T-helper 2 cell treated with Interferon-gamma antibody and Interleukin-4, amounts not matched to agents 5 μg/mL and 100 μg/mL, for 36 hours (primary cell): ENCODE measurements at regions not wholly inside any gene's neighbourhood (a gene's known extent, or its start where the extent isn't known, plus 50 kb on each side); places are given as distances from the start of the nearest gene placed in this dataset.
"Not testable (repeated sequence)": the region's sequence is repeated elsewhere in the genome, so short reads cannot be mapped to it uniquely, and the experiment has no call there.

Experiments used
- DNase-seq: peaks from one replicate; pipeline ENCODE4 v3.0.0; 2021; ENCODE audit warnings: low spot score
- H3K27ac Mint-ChIP-seq: one replicate; pipeline ENCODE4 v1.8.0; 2021; ENCODE audit warnings: mild to moderate bottlenecking, mixed read lengths
- H3K27me3 Mint-ChIP-seq: one replicate; pipeline ENCODE4 v1.8.0; 2021; ENCODE audit warnings: low read depth, mixed read lengths
- H3K36me3 Mint-ChIP-seq: one replicate; pipeline ENCODE4 v1.8.0; 2021; ENCODE audit warnings: low read depth, mixed read lengths
- H3K4me1 Mint-ChIP-seq: one replicate; pipeline ENCODE4 v1.8.0; 2021; ENCODE audit warnings: low read depth, mixed read lengths
- H3K4me3 Mint-ChIP-seq: one replicate; pipeline ENCODE4 v1.8.0; 2022; ENCODE audit warnings: mild to moderate bottlenecking, moderate library complexity, mixed read lengths
- H3K9me3 Mint-ChIP-seq: one replicate; pipeline ENCODE4 v1.8.0; 2021; ENCODE audit warnings: mixed read lengths

- Mint-ChIP-seq H3K4me3 (no peak overlapping the region), H3K27me3 (no peaks in the 10 kb centered on the region), H3K4me1 (no peaks in the 10 kb centered on the region), H3K36me3 (no peaks in the 10 kb centered on the region), H3K9me3 (peaks cover 31% of the 10 kb centered on the region), H3K27ac (no peak overlapping the region)
- DNase-seq: no peak
Observed at GRCh38 chr5:117623042-117623805, 1048.6 kb upstream of the SEMA6A start.

GRCh38 chr5:117621921-117622320, 1047.3 kb upstream of the SEMA6A start:
- Mint-ChIP-seq H3K9me3 (peaks cover 24% of the 10 kb centered on the region), H3K36me3 (no peaks in the 10 kb centered on the region), H3K4me1 (no peaks in the 10 kb centered on the region), H3K27me3 (no peaks in the 10 kb centered on the region), H3K4me3 (no peak overlapping the region), H3K27ac (no peak overlapping the region)
- DNase-seq: no peak

DNA sequence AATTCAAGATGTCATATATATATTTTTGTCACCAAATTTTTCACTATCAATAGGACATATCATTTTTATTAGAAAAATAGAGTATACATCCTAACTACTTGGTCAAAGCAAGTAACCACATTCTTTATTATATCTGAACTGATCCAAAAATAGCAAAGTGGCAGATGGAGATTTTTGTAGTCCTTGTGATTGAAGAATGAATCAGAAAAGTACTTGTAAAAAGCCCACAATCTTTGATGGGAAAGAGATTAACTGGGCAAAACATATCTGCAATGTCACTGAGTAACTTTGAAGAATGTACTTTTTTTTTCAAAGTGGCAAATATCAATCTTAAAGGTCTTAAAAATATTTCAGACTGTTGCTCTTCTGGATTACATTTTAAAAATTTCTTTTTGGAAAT, 1040.6 kb upstream of the SEMA6A start:
- Mint-ChIP-seq H3K9me3 (peaks cover 11% of the 10 kb centered on the region), H3K4me3 (no peak overlapping the region), H3K36me3 (no peaks in the 10 kb centered on the region), H3K27ac (no peak overlapping the region), H3K27me3 (no peaks in the 10 kb centered on the region), H3K4me1 (no peaks in the 10 kb centered on the region)
- DNase-seq: no peak

GRCh38 chr5:117614408-117614807, 1039.8 kb upstream of the SEMA6A start:
- H3K27me3 Mint-ChIP-seq: no peaks in the 10 kb centered on the region
- H3K4me1 Mint-ChIP-seq: no peaks in the 10 kb centered on the region
- no peak overlapping the region for H3K4me3 Mint-ChIP-seq
- no peaks in the 10 kb centered on the region for H3K36me3 Mint-ChIP-seq
- DNase-seq: no peak
- H3K27ac Mint-ChIP-seq: no peak overlapping the region
- H3K9me3 Mint-ChIP-seq: peaks cover 17% of the 10 kb centered on the region

- no peak for DNase-seq
- Mint-ChIP-seq H3K9me3 (peaks cover 2% of the 10 kb centered on the region), H3K36me3 (no peaks in the 10 kb centered on the region), H3K4me1 (no peaks in the 10 kb centered on the region), H3K27ac (no peak overlapping the region), H3K27me3 (no peaks in the 10 kb centered on the region), H3K4me3 (no peak overlapping the region)
Observed at GRCh38 chr5:117604845-117605244, 1030.2 kb upstream of the SEMA6A start.

DNA sequence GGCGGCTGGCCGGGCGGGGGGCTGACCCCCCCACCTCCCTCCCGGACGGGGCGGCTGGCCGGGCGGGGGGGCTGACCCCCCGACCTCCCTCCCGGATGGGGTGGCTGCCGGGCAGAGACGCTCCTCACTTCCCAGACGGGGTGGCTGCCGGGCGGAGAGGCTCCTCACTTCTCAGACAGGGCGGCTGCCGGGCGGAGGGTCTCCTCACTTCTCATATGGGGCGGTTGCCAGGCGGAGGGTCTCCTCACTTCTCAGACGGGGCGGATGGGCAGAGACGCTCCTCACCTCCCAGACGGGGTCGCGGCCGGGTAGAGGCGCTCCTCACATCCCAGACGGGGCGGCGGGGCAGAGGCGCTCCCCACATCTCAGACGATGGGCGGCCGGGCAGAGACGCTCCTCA, 1025.2 kb upstream of the SEMA6A start:
- not testable (repeated sequence) for H3K9me3 Mint-ChIP-seq, DNase-seq, H3K4me1 Mint-ChIP-seq, H3K27me3 Mint-ChIP-seq, H3K27ac Mint-ChIP-seq, H3K36me3 Mint-ChIP-seq, H3K4me3 Mint-ChIP-seq

DNA sequence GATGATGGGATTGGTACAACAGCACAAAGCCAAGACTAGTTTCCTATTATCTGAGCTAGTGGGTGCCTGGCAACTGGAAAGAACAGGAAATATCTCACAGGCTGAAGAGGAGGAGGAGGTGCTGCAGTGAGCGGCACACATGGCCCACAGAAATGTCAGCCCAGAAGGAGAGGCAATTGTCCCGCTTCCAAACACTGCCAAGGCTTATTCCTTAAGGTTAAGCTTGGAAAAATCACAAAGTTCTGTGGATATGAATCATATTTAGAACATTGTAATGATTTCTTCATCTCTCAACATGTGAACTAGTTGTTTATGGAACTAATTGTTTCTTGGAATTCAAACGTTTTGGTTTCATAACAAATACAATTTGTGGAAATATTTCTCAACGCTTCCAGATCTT, 1019.5 kb upstream of the SEMA6A start:
- H3K27me3 Mint-ChIP-seq: no peaks in the 10 kb centered on the region
- no peak overlapping the region for H3K4me3 Mint-ChIP-seq
- no peaks in the 10 kb centered on the region for H3K4me1 Mint-ChIP-seq
- H3K27ac Mint-ChIP-seq: no peak overlapping the region
- peaks cover 4% of the 10 kb centered on the region for H3K9me3 Mint-ChIP-seq
- DNase-seq: no peak
- H3K36me3 Mint-ChIP-seq: no peaks in the 10 kb centered on the region

DNA sequence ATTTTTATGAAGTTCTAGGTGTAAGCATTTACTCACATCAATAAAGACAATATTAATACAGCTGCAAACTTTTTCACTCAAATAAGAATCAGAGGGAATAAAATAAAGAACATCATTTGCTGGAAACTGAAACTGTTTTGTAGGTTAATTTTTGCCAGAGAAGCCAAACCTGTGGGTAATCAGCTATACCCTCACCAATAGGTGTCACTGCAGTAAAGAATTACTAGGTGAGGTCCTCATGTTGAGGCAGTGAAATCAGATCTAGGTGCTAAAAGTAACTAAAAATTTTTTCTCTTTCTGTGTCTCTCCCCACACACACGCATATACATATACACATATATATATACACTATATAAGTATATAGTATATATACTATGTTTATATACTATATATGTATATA, 1016.3 kb upstream of the SEMA6A start:
- H3K4me3 Mint-ChIP-seq: no peak overlapping the region

DNA sequence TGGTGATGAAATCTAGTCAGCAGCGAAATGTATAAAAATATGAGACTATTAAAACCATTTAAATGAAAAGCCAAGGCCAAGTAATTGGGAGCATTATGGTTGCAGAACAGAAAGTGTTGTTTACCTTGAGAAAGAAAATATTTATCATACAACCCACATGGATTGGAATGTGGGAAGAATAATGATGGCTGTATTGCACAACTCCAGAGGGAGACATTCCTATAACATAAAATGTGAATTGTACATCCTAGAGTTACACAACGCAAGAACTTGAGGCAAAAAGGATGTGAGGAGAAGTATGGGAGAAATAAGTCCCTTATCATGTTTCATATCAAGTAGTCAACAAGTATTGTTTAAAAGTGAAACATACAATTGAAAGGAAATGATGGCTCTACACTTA, 1014.0 kb upstream of the SEMA6A start:
- DNase-seq: no peak

More for the DNA sequence above, 1016.3 kb upstream of the SEMA6A start:
- H3K27ac Mint-ChIP-seq: no peak overlapping the region
- DNase-seq: no peak
- H3K27me3 Mint-ChIP-seq: no peaks in the 10 kb centered on the region
- no peaks in the 10 kb centered on the region for H3K9me3 Mint-ChIP-seq
- H3K36me3 Mint-ChIP-seq: no peaks in the 10 kb centered on the region
- no peaks in the 10 kb centered on the region for H3K4me1 Mint-ChIP-seq

GRCh38 chr5:117587111-117587510, 1012.5 kb upstream of the SEMA6A start:
- Mint-ChIP-seq H3K4me1 (no peaks in the 10 kb centered on the region), H3K27me3 (no peaks in the 10 kb centered on the region), H3K36me3 (no peaks in the 10 kb centered on the region), H3K9me3 (no peaks in the 10 kb centered on the region), H3K4me3 (no peak overlapping the region), H3K27ac (no peak overlapping the region)
- no peak for DNase-seq

More for the DNA sequence above, 1014.0 kb upstream of the SEMA6A start:
- Mint-ChIP-seq H3K4me1 (no peaks in the 10 kb centered on the region), H3K27me3 (no peaks in the 10 kb centered on the region), H3K27ac (no peak overlapping the region), H3K36me3 (no peaks in the 10 kb centered on the region), H3K9me3 (no peaks in the 10 kb centered on the region), H3K4me3 (no peak overlapping the region)

GRCh38 chr5:117568622-117569021, 994.0 kb upstream of the SEMA6A start:
- DNase-seq: no peak

DNA sequence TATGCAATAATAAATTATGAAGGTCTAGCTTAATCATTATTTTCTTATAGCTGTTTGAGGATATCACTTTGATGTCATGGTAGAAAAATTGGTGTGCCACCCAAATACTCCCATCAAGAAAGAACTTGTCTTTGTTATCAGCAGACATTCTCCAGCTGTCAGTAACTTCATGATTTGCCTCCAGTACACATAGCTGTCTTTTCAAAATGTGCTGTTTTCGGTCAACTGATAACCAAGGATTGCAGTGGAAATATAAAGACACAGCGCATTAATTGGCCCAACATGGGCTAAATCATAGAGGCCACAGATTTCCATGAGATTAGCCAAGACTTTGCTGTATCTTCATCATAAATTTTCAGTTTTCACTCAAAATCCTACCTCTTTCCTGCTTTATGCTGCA, 993.5 kb upstream of the SEMA6A start:
- no peak for DNase-seq
- Mint-ChIP-seq H3K27me3 (no peaks in the 10 kb centered on the region), H3K27ac (no peak overlapping the region), H3K4me3 (no peak overlapping the region), H3K9me3 (peaks cover 9% of the 10 kb centered on the region), H3K4me1 (no peaks in the 10 kb centered on the region), H3K36me3 (no peaks in the 10 kb centered on the region)

More at GRCh38 chr5:117568622-117569021, 994.0 kb upstream of the SEMA6A start:
- H3K27ac Mint-ChIP-seq: no peak overlapping the region
- no peaks in the 10 kb centered on the region for H3K4me1 Mint-ChIP-seq
- H3K9me3 Mint-ChIP-seq: peaks cover 9% of the 10 kb centered on the region
- H3K27me3 Mint-ChIP-seq: no peaks in the 10 kb centered on the region
- no peaks in the 10 kb centered on the region for H3K36me3 Mint-ChIP-seq
- no peak overlapping the region for H3K4me3 Mint-ChIP-seq

DNA sequence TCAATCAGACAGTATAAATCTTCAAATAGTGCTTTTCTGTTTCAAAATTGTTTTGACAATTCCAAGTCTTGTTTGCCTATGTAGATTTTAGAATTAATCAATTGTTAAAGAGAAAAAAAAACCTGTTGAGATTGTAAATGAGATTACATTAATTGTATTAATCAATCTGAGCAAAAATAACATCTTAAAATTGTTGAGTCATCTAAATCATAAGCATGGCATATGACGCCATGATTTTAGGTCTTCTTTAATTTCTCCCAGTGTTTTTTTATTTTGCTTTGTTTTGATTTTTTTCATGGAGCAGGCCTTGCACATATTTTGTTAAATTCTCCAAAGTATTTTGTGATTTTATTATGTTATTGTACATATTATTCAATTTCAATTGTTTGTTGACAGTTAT, 988.0 kb upstream of the SEMA6A start:
- H3K27ac Mint-ChIP-seq: no peak overlapping the region
- no peak for DNase-seq
- H3K4me1 Mint-ChIP-seq: no peaks in the 10 kb centered on the region
- H3K27me3 Mint-ChIP-seq: no peaks in the 10 kb centered on the region
- no peak overlapping the region for H3K4me3 Mint-ChIP-seq
- H3K9me3 Mint-ChIP-seq: peaks cover 3% of the 10 kb centered on the region
- no peaks in the 10 kb centered on the region for H3K36me3 Mint-ChIP-seq

- no peaks in the 10 kb centered on the region for H3K9me3 Mint-ChIP-seq
- H3K27me3 Mint-ChIP-seq: no peaks in the 10 kb centered on the region
- DNase-seq: no peak
- H3K4me3 Mint-ChIP-seq: no peak overlapping the region
- no peaks in the 10 kb centered on the region for H3K36me3 Mint-ChIP-seq
- no peaks in the 10 kb centered on the region for H3K4me1 Mint-ChIP-seq
- no peak overlapping the region for H3K27ac Mint-ChIP-seq
Observed at GRCh38 chr5:117561531-117561930, 986.9 kb upstream of the SEMA6A start.
